ENCODE measurements at regions not wholly inside any gene's neighbourhood (a gene's known extent, or its start where the extent isn't known, plus 50 kb on each side); places are given as distances from the start of the nearest gene placed in this dataset.

- DNase-seq: no peak
- no peaks in the 10 kb centered on the region for H3K36me3 ChIP-seq
- TF ChIP-seq POLR2A (IDR thresholded peaks at IDR 0.05) (no peak), POLR2AphosphoS5 (IDR thresholded peaks at IDR 0.05) (no peak), CTCF (IDR thresholded peaks at IDR 0.05 in 8 of 11, conservative IDR thresholded peaks at IDR 0.05 in 3 of 11) (no peak)
- no peaks in the 10 kb centered on the region for H3K9me3 ChIP-seq
- H3K4me3 ChIP-seq: no peak overlapping the region
- peaks cover 0 to 38% (median 7%) of the 10 kb centered on the region in 6 donors for H3K4me1 ChIP-seq
- H3K27ac ChIP-seq: no peak overlapping the region
- WGBS, 5 donors: 75 to 84% (median 81%) methylated on average over 8 to 10 of the region's 10 CpGs
- intact Hi-C loops (cut with DNase I; ENCODE audit: low total_unique reads): loop anchor here (10.0 kb wide), 2 partner anchors 287 to 837 kb away; partner anchors contain the start of gene RASL11A
- peaks cover 0 to 16% (median 0%) of the 10 kb centered on the region in 7 donors for H3K27me3 ChIP-seq (replicated peaks in 1 of 7)
Observed at GRCh38 chr13:26987486-26988013, 184.1 kb downstream of the USP12 start.

GRCh38 chr13:26985285-26985878 is 186.2 kb downstream of the USP12 start:
- Histone ChIP-seq H3K4me3 (no peak overlapping the region), H3K27ac (no peak overlapping the region), H3K9me3 (no peaks in the 10 kb centered on the region), H3K27me3 (replicated peaks in 1 of 7) (peaks cover 0 to 16% (median 0%) of the 10 kb centered on the region in 7 donors), H3K36me3 (no peaks in the 10 kb centered on the region), H3K4me1 (peaks cover 0 to 26% (median 4%) of the 10 kb centered on the region in 6 donors)
- TF ChIP-seq POLR2A (IDR thresholded peaks at IDR 0.05): no peak
- TF ChIP-seq CTCF (IDR thresholded peaks at IDR 0.05 in 8 of 11, conservative IDR thresholded peaks at IDR 0.05 in 3 of 11): peak; percentile 57 to 93 (median 82)
- no peak for TF ChIP-seq POLR2AphosphoS5 (IDR thresholded peaks at IDR 0.05)
- intact Hi-C loops (cut with DNase I; ENCODE audit: low total_unique reads): loop anchor here (2.0 to 10.0 kb wide), 3 partner anchors 289 to 839 kb away; partner anchors contain the start of gene RASL11A
- WGBS, 5 donors: 10 to 16% (median 12%) methylated on average over 6 of the region's 6 CpGs
- no peak for DNase-seq

DNA sequence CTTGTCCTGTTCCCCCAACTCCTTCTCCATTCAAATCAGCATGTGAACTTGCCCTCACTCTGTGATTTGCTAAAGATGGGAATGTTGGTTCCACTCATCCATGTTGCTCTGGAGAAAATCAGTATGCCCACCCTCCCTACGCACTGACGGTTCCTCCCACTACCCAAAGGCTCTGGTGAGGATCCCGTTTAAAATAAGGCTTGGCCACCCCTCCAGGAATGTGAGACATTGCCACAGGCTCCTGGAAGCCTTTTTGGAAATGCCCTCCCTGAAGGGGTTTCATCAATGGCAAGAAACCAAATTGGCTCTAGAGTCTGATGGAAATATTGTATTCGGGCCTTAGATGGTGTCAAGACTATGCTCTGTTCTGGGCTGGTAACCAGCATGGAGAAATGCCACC is 187.3 kb downstream of the USP12 start:
- Histone ChIP-seq H3K4me3 (no peak overlapping the region), H3K9me3 (no peaks in the 10 kb centered on the region), H3K27me3 (replicated peaks in 1 of 7) (peaks cover 0 to 16% (median 0%) of the 10 kb centered on the region in 7 donors), H3K4me1 (peaks cover 0 to 26% (median 4%) of the 10 kb centered on the region in 6 donors), H3K27ac (peak overlapping the region in 1 of 8 donors; percentile 59), H3K36me3 (no peaks in the 10 kb centered on the region)
- intact Hi-C loops (cut with DNase I; ENCODE audit: low total_unique reads): loop anchor here (2.0 to 10.0 kb wide), 3 partner anchors 290 to 840 kb away; partner anchors contain the start of gene RASL11A
- 88 to 95% (median 89%) methylated on average over 4 of the region's 4 CpGs for WGBS, 5 donors
- no peak for DNase-seq
- no peak for TF ChIP-seq POLR2AphosphoS5 (IDR thresholded peaks at IDR 0.05)
- TF ChIP-seq CTCF (IDR thresholded peaks at IDR 0.05 in 8 of 11, conservative IDR thresholded peaks at IDR 0.05 in 3 of 11): no peak
- no peak for TF ChIP-seq POLR2A (IDR thresholded peaks at IDR 0.05)
